ENCODE measurements at regions not wholly inside any gene's neighbourhood (a gene's known extent, or its start where the extent isn't known, plus 50 kb on each side); places are given as distances from the start of the nearest gene placed in this dataset.

DNA sequence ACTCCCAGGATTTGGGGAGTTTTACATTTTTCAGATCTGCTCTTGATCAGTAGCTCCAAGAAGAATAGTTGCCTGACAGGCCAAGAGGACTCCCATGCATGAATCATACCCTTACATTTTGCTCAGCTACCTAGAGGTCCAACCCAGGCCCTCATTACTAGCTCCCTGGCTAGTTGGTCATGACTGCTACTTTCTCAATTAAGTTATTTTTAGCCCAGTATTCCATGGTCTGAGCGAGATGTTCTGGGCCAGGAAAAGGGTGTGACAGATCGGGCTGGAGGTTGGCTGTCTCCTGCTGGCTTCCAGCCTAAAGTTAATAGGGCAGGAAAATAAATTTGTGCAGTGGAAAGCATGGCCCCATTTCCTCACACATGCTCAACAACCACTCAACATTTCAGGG is 379.2 kb downstream of the GRIN2B start:
- Histone ChIP-seq H3K9me3 (replicated peaks) (no peaks in the 10 kb centered on the region), H3K27me3 (ENCODE audit: low read depth) (no peaks in the 10 kb centered on the region), H3K4me1 (peaks cover 6% of the 10 kb centered on the region), H3K36me3 (no peaks in the 10 kb centered on the region), H3K27ac (replicated peaks) (no peak overlapping the region), H3K4me3 (no peak overlapping the region)
- no peak for TF ChIP-seq CTCF (IDR thresholded peaks at IDR 0.05; ENCODE audit: borderline replicate concordance)
- no peak for DNase-seq
- intact Hi-C loops (cut with micrococcal nuclease) = no loop called here

GRCh38 chr12:13599176-13599575 is 382.2 kb downstream of the GRIN2B start:
- TF ChIP-seq CTCF (IDR thresholded peaks at IDR 0.05; ENCODE audit: borderline replicate concordance) = no peak
- H3K9me3 ChIP-seq (replicated peaks) = no peaks in the 10 kb centered on the region
- peaks cover 6% of the 10 kb centered on the region for H3K4me1 ChIP-seq
- no peak overlapping the region for H3K4me3 ChIP-seq
- no peaks in the 10 kb centered on the region for H3K36me3 ChIP-seq
- no peaks in the 10 kb centered on the region for H3K27me3 ChIP-seq (ENCODE audit: low read depth)
- intact Hi-C loops (cut with micrococcal nuclease) = no loop called here
- no peak for DNase-seq
- no peak overlapping the region for H3K27ac ChIP-seq (replicated peaks)

- intact Hi-C loops (cut with micrococcal nuclease) = no loop called here
- no peak for DNase-seq
- Histone ChIP-seq H3K4me1 (peaks cover 6% of the 10 kb centered on the region), H3K36me3 (no peaks in the 10 kb centered on the region), H3K4me3 (no peak overlapping the region), H3K9me3 (replicated peaks) (no peaks in the 10 kb centered on the region), H3K27ac (replicated peaks) (no peak overlapping the region), H3K27me3 (ENCODE audit: low read depth) (no peaks in the 10 kb centered on the region)
- TF ChIP-seq CTCF (IDR thresholded peaks at IDR 0.05; ENCODE audit: borderline replicate concordance) = no peak
Observed at GRCh38 chr12:13597837-13598236, 383.6 kb downstream of the GRIN2B start.

DNA sequence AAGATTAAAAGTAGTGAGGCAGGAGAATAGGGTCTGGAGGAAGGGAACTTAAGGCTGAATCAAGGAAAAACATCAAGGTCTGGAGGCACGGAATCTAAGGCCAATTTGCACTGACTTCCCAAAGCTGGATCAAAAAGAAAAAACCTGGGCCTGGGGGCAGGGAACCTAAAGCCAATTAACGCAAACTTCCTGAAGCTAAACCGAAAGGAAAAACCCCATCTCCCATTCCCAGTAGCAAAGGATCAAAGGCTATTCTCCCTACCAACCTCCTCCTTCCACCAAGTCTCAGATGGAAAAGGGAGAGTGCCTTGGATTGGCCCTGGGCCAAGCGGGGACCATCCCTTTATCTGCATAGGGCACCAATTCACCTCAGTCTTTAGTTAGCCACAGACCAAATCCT is 384.2 kb downstream of the GRIN2B start:
- H3K36me3 ChIP-seq = no peaks in the 10 kb centered on the region
- H3K4me1 ChIP-seq = peaks cover 5% of the 10 kb centered on the region
- TF ChIP-seq CTCF (IDR thresholded peaks at IDR 0.05; ENCODE audit: borderline replicate concordance) = no peak
- no peak overlapping the region for H3K27ac ChIP-seq (replicated peaks)
- intact Hi-C loops (cut with micrococcal nuclease) = no loop called here
- H3K9me3 ChIP-seq (replicated peaks) = no peaks in the 10 kb centered on the region
- no peak for DNase-seq
- H3K27me3 ChIP-seq (ENCODE audit: low read depth) = no peaks in the 10 kb centered on the region
- no peak overlapping the region for H3K4me3 ChIP-seq

- Histone ChIP-seq H3K36me3 (no peaks in the 10 kb centered on the region), H3K4me1 (peaks cover under 1% of the 10 kb centered on the region), H3K27ac (replicated peaks) (no peak overlapping the region), H3K4me3 (no peak overlapping the region), H3K27me3 (ENCODE audit: low read depth) (no peaks in the 10 kb centered on the region), H3K9me3 (replicated peaks) (no peaks in the 10 kb centered on the region)
- intact Hi-C loops (cut with micrococcal nuclease) = no loop called here
- DNase-seq = no peak
- TF ChIP-seq CTCF (IDR thresholded peaks at IDR 0.05; ENCODE audit: borderline replicate concordance) = no peak
Observed at GRCh38 chr12:13596714-13597113, 384.7 kb downstream of the GRIN2B start.
